SK-N-DZ (cell line): ENCODE measurements at regions not wholly inside any gene's neighbourhood (a gene's known extent, or its start where the extent isn't known, plus 50 kb on each side); places are given as distances from the start of the nearest gene placed in this dataset.
"Not testable (repeated sequence)": the region's sequence is repeated elsewhere in the genome, so short reads cannot be mapped to it uniquely, and the experiment has no call there.

ENCODE experiments used
- DNase-seq: peaks from one replicate; pipeline ENCODE4 v3.0.0-alpha.2; 2015; ENCODE audit warnings: low spot score

DNA sequence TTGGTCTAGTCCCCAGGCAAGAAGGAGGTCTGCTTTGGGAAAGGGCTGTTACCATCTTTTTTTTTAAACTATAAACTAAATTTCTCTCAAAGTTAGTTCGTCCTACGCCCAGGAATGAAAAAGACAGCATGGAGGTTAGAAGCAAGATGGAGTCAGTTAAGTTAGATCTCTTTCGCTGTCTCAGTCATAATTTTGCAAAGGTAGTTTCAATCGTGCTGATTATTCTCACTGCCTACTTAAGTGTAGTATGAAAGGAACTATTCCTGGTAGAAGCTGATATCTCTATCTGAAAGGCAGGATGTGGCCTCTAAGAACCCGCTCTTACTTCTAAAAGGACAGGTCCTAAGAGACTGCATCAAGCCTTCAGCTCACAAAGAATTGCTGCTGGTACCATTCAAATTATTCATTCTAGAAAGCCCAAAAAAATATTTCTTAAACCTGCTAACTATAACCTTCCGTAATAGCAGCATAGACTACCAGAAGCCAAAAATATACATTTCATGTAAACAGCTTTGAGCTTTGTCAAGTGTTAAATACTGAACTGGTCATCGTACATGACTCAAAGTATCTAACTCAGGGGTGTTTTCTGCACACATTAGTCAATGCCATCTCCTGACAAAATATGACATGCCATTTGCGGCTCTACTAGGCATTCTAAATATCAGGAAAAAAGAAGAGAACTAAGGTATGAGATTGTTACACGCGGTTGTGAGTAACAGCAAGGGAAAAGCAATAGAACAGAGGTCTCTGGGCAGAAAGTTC is 96.0 kb upstream of the CCDC80 start:
- DNase-seq = no peak

DNA sequence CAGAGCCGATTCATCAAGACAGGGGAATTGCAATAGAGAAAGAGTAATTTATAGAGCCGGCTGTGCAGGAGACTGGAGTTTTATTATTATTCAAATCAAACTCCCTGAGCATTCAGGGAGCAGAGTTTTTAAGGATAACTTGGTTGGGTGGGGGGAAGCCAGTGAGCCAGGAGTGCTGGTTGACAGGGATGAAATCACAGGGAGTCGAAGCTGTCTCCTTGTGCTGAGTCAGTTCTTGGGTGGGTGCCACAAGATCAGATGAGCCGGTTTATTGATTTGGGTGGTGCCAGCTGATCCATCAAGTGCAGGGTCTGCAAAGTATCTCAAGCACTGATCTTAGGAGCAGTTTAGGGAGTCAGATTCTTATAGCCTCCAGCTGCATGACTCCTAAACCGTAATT is 95.4 kb upstream of the CCDC80 start:
- DNase-seq = no peak

- no peak for DNase-seq
Measured at GRCh38 chr3:112735926-112736325, 95.0 kb upstream of the CCDC80 start.

DNA sequence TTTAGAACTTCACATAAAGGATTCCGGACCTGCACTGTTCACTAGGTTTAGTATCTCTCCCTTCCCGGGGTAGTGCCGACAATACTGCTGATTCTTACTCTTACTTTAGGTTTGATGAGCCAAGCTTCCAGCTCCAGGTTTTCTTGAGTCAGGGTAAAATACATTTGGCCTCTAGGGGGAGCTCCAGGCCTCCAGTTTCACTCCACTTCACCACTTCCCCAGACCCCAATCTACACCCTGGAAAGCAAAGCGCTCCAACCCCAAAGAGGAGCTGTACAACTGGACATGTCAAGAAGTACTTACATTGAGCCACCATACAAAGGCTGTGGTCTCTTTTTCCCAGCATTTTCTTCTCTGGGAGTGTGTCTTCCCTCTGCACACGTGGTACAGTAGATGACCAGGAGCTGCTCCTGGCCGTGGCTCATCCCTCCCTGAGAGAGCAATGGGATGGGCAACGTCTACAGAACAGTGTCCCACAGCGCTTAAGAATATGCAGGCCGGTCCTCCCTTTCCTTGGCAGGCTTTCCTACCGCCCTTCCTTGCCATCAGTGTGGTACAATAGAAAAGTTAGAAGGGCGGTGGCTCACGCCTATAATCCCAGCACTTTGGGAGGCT is 93.9 kb upstream of the CCDC80 start:
- peak; percentile 63 for DNase-seq

DNA sequence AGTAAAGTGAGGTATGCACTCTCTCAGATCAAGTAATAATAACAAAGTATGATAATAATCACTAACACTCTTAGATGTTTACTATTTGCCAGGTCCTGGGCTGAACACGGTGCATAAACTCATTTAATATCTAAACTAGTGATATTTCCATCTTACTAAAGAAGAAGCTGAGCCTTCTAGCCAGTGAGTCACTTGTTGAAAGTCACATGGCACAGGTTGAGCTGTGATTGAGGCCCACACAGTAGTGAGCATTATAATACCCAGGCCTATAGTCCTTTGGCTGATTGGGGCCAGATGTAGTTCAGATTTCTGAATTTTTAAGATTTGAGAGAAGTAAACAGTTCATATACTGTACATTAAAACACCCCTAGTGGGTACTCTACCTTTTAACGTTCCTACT is 93.2 kb upstream of the CCDC80 start:
- DNase-seq = no peak

GRCh38 chr3:112730210-112730609 is 89.3 kb upstream of the CCDC80 start:
- no peak for DNase-seq

DNA sequence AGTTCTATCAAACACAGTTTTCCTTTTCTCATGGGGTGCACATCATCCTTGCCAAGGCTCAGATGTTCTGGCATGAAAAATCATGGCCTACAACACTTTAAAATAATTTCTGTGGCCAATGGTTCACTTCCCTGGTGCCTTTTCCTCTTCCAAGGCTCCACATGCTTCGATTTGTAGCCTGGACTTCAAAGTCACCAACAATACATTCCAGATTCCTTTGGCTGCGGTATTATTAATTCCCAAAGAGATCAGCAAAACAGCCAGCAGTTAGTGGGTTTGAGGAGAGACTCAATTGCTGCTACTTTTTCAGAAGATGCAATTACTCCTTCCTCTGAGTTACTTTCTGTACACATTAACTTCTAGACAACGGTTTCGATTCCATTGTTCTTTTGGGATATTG is 80.3 kb upstream of the CCDC80 start:
- DNase-seq = no peak

DNA sequence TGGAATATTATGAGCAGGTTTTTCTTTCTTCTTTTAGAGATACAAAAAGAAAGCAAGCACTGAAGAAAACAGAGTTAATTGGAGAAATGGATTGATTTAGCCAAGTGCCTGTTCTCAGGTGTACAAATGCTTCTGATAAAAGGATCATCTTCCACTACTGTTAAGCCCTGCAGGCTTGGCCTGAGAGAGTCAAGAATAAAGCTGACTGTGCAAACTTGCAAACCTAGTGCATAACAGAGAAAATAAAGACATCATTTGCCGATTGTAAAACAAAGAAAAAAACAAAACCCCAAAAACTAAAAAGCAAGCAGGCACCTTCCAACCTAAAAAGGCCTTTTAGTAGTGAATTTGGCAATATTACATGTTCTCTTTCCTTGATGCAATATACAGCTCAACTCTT is 78.0 kb upstream of the CCDC80 start:
- DNase-seq = no peak

DNA sequence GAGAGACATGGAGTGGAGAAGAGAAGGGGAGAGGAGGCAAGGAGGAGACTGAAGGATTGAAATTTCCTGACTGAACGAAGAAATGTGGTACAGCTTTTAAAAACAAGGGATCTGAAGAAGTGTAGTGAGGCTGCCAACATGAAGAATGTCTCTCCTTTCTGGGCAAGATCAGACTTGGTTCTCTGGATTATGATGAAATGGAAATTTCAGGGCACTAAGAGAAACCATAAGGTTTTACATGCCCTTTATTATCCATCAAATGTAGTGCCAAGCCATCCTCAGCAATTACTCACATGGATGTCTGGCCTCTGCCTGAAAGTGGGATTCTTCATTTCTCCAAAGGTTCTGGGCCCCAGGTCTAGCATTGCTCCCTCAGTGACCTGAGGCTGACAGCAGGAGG is 77.6 kb upstream of the CCDC80 start:
- DNase-seq = no peak

DNA sequence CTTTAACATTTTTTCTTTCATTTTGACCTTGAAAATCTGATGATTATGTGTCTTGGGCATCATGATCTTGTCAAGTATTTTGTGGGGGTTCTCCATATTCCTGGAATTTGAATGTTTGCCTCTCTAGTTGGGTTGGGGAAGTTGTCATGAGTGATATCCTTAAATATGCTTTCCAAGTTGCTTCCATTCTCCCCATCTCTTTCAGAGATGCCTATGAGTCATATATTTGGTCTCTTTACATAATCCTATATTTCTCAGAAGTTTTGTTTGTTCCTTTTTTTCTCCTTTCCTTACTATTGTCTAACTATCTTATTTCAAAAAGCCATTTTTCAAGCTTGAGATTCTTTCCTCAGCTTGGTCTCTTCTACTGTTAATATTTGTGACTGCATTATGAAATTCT is 69.0 kb upstream of the CCDC80 start:
- DNase-seq = no peak

DNA sequence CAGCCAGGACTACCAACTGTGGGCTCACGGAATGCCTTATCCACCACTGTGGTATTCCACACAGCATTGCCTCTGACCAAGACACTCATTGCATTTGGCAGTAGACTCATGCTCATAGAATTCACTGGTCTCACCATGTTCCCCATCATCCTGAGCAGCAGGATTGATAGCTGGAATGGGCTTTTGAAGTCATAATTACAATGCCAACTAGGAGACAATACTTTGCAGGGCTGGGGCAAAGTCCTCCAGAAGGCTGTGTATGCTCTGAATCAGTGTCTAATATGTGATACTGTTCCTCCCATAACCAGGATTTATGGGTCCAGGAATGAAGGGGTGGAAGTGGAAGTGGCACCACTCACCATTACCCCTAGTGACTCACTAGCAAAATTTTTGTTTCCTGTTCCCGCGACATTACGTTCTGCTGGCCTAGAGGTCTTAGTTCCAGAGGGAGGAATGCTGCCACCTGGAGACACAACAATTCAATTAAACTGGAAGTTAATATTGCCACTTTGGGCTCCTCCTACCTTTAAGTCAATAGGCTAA is 58.6 kb upstream of the CCDC80 start:
- no peak for DNase-seq

- not testable (repeated sequence) for DNase-seq
Measured at GRCh38 chr3:112698442-112698841, 57.5 kb upstream of the CCDC80 start.

- DNase-seq = not testable (repeated sequence)
Measured at GRCh38 chr3:112696244-112696643, 55.3 kb upstream of the CCDC80 start.

GRCh38 chr3:112695377-112696108 is 54.6 kb upstream of the CCDC80 start:
- DNase-seq = not testable (repeated sequence)

GRCh38 chr3:112694906-112695305 is 54.0 kb upstream of the CCDC80 start:
- DNase-seq = not testable (repeated sequence)

- DNase-seq = no peak
Measured at GRCh38 chr3:112693186-112693585, 52.2 kb upstream of the CCDC80 start.
